Superior temporal gyrus (tissue), 1 donor: ENCODE measurements at regions not wholly inside any gene's neighbourhood (a gene's known extent, or its start where the extent isn't known, plus 50 kb on each side); places are given as distances from the start of the nearest gene placed in this dataset.
A peak's percentile ranks its signal among the peaks of the same experiment; 100 is the strongest.
"Not testable (repeated sequence)": the region's sequence is repeated elsewhere in the genome, so short reads cannot be mapped to it uniquely, and the experiment has no call there.

ENCODE experiments used
- DNase-seq: peaks from one replicate; pipeline ENCODE4 v3.0.0-alpha.2; 2016; ENCODE audit errors: extremely low spot score

- DNase-seq, result no peak
Measured at GRCh38 chrX:22534643-22535042, 261.9 kb downstream of the CBLL2 start.

GRCh38 chrX:22536746-22537304 lies 264.1 kb downstream of the CBLL2 start:
- DNase-seq, result no peak

- no peak for DNase-seq
Measured at GRCh38 chrX:22538580-22538979, 265.9 kb downstream of the CBLL2 start.

GRCh38 chrX:22541926-22542325 lies 269.2 kb downstream of the CBLL2 start:
- DNase-seq, result no peak

- DNase-seq, result no peak
Measured at GRCh38 chrX:22542641-22543040, 269.9 kb downstream of the CBLL2 start.

GRCh38 chrX:22559506-22559905 lies 286.8 kb downstream of the CBLL2 start:
- DNase-seq, result no peak

GRCh38 chrX:22575161-22575845 lies 302.6 kb downstream of the CBLL2 start:
- DNase-seq, result no peak

GRCh38 chrX:22577181-22577580 lies 304.5 kb downstream of the CBLL2 start:
- DNase-seq, result no peak

- no peak for DNase-seq
Measured at GRCh38 chrX:22585831-22586230, 313.1 kb downstream of the CBLL2 start.

- DNase-seq, result no peak
Measured at GRCh38 chrX:22589845-22590244, 317.1 kb downstream of the CBLL2 start.

GRCh38 chrX:22594766-22595165 lies 322.1 kb downstream of the CBLL2 start:
- DNase-seq, result no peak

GRCh38 chrX:22603060-22603459 lies 330.3 kb downstream of the CBLL2 start:
- no peak for DNase-seq

GRCh38 chrX:22609452-22609851 lies 336.7 kb downstream of the CBLL2 start:
- not testable (repeated sequence) for DNase-seq

- DNase-seq, result no peak
Measured at GRCh38 chrX:22616867-22617266, 344.2 kb downstream of the CBLL2 start.

- no peak for DNase-seq
Measured at GRCh38 chrX:22627576-22627975, 354.9 kb downstream of the CBLL2 start.

GRCh38 chrX:22628275-22628674 lies 355.6 kb downstream of the CBLL2 start:
- DNase-seq, result no peak

- no peak for DNase-seq
Measured at GRCh38 chrX:22629105-22629725, 356.5 kb downstream of the CBLL2 start.

GRCh38 chrX:22634083-22634482 lies 361.4 kb downstream of the CBLL2 start:
- no peak for DNase-seq

GRCh38 chrX:22634751-22635150 lies 362.0 kb downstream of the CBLL2 start:
- DNase-seq, result no peak

GRCh38 chrX:22648281-22648680 lies 351.5 kb upstream of the DDX53 start:
- no peak for DNase-seq

- DNase-seq, result no peak
Measured at GRCh38 chrX:22650691-22651090, 349.1 kb upstream of the DDX53 start.

- peak; percentile 17 for DNase-seq
Measured at GRCh38 chrX:22652596-22652995, 347.2 kb upstream of the DDX53 start.

- DNase-seq, result no peak
Measured at GRCh38 chrX:22660756-22661155, 339.0 kb upstream of the DDX53 start.
